ENCODE measurements at regions not wholly inside any gene's neighbourhood (a gene's known extent, or its start where the extent isn't known, plus 50 kb on each side); places are given as distances from the start of the nearest gene placed in this dataset.

DNA sequence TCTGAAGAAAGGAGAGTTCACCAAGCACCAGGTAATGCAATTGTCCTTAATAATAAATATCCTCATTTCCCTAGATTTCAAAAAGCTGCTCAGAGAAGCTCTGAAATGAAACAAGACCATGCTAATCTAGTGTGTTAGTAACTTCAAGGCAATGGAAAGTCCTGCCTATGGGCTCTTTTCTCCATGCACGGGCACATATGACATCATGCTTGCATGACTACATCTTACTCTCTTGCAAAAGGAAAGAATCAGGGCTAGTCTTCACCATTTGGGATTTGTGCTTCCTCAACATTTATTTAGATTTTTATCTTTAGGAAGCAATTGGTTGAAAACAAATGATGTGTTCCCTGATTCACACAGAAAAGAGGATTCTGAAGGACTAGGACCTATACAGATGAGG lies 204.0 kb upstream of the POU3F3 start:
- TF ChIP-seq, protein P1, sequence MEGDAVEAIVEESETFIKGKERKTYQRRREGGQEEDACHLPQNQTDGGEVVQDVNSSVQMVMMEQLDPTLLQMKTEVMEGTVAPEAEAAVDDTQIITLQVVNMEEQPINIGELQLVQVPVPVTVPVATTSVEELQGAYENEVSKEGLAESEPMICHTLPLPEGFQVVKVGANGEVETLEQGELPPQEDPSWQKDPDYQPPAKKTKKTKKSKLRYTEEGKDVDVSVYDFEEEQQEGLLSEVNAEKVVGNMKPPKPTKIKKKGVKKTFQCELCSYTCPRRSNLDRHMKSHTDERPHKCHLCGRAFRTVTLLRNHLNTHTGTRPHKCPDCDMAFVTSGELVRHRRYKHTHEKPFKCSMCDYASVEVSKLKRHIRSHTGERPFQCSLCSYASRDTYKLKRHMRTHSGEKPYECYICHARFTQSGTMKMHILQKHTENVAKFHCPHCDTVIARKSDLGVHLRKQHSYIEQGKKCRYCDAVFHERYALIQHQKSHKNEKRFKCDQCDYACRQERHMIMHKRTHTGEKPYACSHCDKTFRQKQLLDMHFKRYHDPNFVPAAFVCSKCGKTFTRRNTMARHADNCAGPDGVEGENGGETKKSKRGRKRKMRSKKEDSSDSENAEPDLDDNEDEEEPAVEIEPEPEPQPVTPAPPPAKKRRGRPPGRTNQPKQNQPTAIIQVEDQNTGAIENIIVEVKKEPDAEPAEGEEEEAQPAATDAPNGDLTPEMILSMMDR (conservative IDR thresholded peaks at IDR 0.05): no peak

DNA sequence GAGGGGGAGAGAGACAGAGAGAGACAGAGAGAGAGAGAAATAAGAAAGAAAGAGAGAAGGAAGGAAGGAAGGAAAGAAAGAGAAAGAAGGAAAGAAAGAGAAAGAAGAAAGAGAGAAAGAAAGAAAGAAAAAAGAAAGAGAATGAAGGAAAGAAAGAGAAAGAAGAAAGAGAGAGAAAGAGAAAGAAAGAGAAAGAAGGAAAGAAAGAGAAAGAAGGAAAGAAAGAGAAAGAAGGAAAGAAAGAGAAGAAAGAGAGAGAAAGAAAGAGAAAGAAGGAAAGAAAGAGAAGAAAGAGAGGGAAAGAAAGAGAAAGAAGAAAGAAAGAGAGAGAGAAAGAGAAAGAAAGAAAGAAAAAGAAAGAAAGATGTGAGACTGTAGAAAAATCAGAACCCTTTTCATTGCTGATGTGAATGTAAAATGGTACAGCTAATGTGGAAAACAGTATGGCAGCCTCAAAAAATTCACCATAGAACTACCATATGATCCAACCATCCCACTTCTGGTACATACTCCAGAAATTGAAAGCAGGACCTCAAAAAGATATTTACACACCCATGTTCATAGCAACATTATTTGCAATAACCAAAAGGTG lies 203.4 kb upstream of the POU3F3 start:
- TF ChIP-seq, protein P1 (conservative IDR thresholded peaks at IDR 0.05): no peak
- H3K27ac ChIP-seq: no peak overlapping the region

More for the DNA sequence above, 204.0 kb upstream of the POU3F3 start:
- no peak overlapping the region for H3K27ac ChIP-seq

DNA sequence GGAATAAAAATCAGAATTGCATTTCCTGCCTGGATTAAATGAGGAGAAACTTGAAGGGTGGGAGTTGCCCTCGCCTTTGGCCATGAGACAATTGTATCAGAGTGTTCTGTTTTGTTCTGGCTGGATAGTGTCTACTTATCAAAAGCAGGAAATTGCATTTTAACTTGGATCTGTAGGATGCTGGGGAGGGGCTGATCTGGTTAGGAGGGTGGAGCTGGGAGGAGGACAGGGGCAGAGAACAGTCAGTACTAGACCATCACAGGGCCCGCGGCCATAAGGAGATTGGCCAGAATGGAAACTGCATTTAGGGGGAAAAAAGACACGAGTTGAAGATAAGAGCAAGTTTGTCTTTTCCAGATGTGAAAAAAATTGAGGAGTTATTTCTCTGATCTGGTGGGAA lies 199.1 kb upstream of the POU3F3 start:
- H3K27ac ChIP-seq: no peak overlapping the region
- TF ChIP-seq, protein P1 (conservative IDR thresholded peaks at IDR 0.05): no peak

DNA sequence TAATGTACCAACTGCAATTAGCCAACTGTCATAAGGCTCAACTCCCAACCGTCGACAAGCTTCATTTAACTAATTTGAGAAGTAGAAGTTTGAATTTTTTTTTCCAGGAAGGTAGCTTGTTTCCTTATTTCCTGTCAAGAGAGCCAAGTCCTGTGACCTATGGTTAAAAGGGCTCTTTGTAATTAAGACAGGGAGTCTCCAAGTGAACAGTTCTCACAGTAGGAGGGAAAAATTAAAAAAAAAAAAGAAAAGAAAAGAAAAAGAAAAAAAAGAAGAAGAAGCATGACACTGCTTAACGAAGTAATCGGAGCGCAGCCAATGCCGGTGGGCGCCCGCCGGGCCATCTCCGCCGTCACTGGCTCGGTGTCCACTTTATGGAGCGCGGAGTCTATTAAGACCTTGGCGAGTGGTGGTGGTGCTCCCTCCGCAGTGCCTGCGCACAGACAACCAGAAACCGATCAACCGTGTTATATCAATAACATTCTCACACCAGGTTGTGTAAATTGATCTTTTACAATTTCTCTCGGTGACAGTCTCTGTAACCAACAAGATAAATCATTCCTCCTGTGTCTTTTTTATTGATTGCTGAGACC lies 197.2 kb upstream of the POU3F3 start:
- TF ChIP-seq, protein P1 (conservative IDR thresholded peaks at IDR 0.05): no peak

DNA sequence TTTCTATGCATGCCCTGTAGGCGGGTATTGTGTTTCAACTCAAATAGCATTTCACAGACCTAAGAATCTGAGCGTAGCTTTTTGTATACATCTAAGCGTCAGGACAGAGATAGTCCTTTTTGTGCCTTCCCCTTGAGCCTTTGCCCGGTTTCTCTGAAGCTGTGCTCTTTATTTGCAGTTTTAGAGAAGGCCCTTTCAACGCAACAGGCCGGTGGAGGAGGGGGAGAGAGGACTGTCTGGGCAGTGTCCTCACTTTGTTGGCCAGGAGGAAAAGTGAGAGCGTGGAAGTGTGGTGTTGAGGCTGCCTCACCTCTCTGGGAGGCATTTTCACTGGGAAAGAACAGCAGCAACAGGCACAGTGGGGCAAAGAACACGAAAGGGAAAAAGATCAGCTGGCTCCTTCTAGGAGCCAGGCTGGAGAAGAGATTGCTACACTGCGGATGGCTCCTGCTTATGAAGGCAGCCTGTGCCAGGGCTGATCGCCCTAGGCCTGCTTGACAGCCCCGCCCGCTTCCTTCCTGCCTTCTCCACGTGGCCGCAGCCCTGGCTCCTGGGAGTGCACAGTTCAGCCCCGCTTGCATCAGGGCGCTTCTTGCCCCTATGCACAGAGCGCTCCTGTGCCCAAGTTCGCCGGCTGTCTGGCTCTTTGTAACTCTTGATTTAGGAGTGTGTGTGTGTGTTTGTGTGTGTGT lies 195.6 kb upstream of the POU3F3 start:
- TF ChIP-seq, protein P1 (conservative IDR thresholded peaks at IDR 0.05): no peak
- no peak overlapping the region; the same call in 1 of the 2 replicates for H3K27ac ChIP-seq

More for the DNA sequence above, 197.2 kb upstream of the POU3F3 start:
- no peak overlapping the region for H3K27ac ChIP-seq

DNA sequence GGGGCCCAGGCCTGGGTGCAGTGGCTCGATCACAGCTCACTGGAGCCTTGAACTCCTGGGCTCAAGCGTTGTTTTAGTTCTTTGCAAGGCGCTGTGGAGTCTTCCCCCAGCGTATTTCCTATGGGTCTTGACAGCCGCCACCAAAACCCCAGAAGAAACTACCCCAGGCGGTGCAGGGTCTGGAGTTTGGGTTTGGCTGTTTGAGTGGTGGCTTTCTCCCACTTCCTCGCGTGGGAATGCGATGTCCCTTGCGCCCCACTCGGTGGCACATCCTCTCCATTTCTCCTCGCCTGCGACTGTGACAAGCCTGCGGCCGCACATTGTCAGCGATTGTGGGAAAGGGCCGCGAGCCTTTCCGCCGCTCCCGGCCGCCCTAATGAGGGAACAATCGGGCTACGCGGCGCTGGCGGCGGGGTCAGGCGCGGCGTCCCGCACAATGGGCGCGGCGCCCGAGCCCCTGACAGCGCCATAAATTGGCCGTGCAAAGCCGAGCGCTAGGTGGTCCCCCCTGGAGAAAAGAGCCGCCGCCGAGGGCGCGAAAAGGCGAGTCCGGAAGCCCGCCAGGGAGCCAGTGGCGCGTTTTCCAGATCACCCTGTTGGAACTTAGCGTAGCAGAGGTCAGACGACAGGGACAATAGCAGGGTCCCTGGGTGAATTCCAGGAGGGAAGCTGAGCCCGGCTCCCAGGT lies 194.9 kb upstream of the POU3F3 start:
- TF ChIP-seq, protein P1 (conservative IDR thresholded peaks at IDR 0.05): no peak

DNA sequence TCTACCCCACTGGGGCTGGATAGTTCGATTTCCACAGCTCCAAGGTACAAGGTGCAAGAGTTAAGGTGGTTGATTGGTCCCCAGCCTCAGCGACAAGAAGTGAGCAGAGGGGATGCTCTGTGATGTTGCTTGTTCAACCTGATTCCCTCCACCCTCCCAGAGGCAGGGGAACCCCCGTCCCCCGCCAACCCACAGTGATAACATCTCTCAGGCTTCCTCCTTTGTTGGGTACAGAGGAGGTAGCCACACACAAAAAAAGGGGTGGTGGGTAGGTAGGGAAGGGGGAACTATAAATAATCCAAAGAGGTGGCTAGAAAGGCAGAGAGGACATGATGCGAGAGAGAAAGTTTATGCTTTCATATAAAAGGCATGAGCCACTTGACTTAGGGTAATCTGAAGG lies 192.9 kb upstream of the POU3F3 start:
- TF ChIP-seq, protein P1 (conservative IDR thresholded peaks at IDR 0.05): no peak
- no peak overlapping the region for H3K27ac ChIP-seq

More for the DNA sequence above, 194.9 kb upstream of the POU3F3 start:
- H3K27ac ChIP-seq: no peak overlapping the region; the same call in 1 of the 2 replicates
